Nephron progenitor cell (in vitro differentiated cells): ENCODE measurements at regions not wholly inside any gene's neighbourhood (a gene's known extent, or its start where the extent isn't known, plus 50 kb on each side); places are given as distances from the start of the nearest gene placed in this dataset.

Source experiments
- DNase-seq: peaks from one replicate; pipeline ENCODE4 v3.0.0; 2021
- H3K27ac Mint-ChIP-seq: 2 replicates; pipeline ENCODE4 v1.8.0; 2021; ENCODE audit warnings: mild to moderate bottlenecking, moderate library complexity, mixed read lengths
- H3K27me3 Mint-ChIP-seq: 2 replicates; pipeline ENCODE4 v1.8.0; 2021; ENCODE audit warnings: mild to moderate bottlenecking, low read depth, mixed read lengths; ENCODE audit not compliant: poor library complexity
- H3K36me3 Mint-ChIP-seq: 2 replicates; pipeline ENCODE4 v1.8.0; 2021; ENCODE audit warnings: low read depth, mixed read lengths
- H3K4me1 Mint-ChIP-seq: 2 replicates; pipeline ENCODE4 v1.8.0; 2021; ENCODE audit warnings: mixed read lengths
- H3K4me3 Mint-ChIP-seq: 2 replicates; pipeline ENCODE4 v1.8.0; 2021; ENCODE audit warnings: mild to moderate bottlenecking, moderate library complexity, mixed read lengths
- H3K9me3 Mint-ChIP-seq: 2 replicates; pipeline ENCODE4 v1.8.0; 2021; ENCODE audit warnings: mild to moderate bottlenecking, moderate library complexity, mixed read lengths
- CTCF ChIP-seq: fragments of 200-600 bp; sonication (generic); IDR thresholded peaks from 2 replicates; pipeline ENCODE4 v1.5.0; 2021; ENCODE audit warnings: antibody characterized with exemption

- no peak for DNase-seq
- H3K9me3 Mint-ChIP-seq = no peaks in the 10 kb centered on the region
- TF ChIP-seq CTCF = no peak
- H3K4me1 Mint-ChIP-seq = peaks cover 2% of the 10 kb centered on the region
- no peaks in the 10 kb centered on the region for H3K36me3 Mint-ChIP-seq
- H3K4me3 Mint-ChIP-seq = no peak overlapping the region
- no peak overlapping the region for H3K27ac Mint-ChIP-seq
- peaks cover 12% of the 10 kb centered on the region for H3K27me3 Mint-ChIP-seq
Observed at GRCh38 chr15:70281261-70281810, 183.6 kb upstream of the TLE3 start.

GRCh38 chr15:70280781-70281180, 183.1 kb upstream of the TLE3 start:
- H3K36me3 Mint-ChIP-seq = no peaks in the 10 kb centered on the region
- DNase-seq = no peak
- peaks cover 11% of the 10 kb centered on the region for H3K27me3 Mint-ChIP-seq
- H3K4me1 Mint-ChIP-seq = no peaks in the 10 kb centered on the region
- no peaks in the 10 kb centered on the region for H3K9me3 Mint-ChIP-seq
- H3K4me3 Mint-ChIP-seq = no peak overlapping the region
- no peak overlapping the region for H3K27ac Mint-ChIP-seq
- TF ChIP-seq CTCF = no peak

GRCh38 chr15:70279096-70279495, 181.4 kb upstream of the TLE3 start:
- no peak for TF ChIP-seq CTCF
- no peaks in the 10 kb centered on the region for H3K36me3 Mint-ChIP-seq
- H3K27me3 Mint-ChIP-seq = peaks cover 8% of the 10 kb centered on the region
- no peak overlapping the region for H3K4me3 Mint-ChIP-seq
- no peak for DNase-seq
- H3K4me1 Mint-ChIP-seq = no peaks in the 10 kb centered on the region
- H3K27ac Mint-ChIP-seq = no peak overlapping the region
- no peaks in the 10 kb centered on the region for H3K9me3 Mint-ChIP-seq

GRCh38 chr15:70278644-70279043, 180.9 kb upstream of the TLE3 start:
- H3K4me1 Mint-ChIP-seq = no peaks in the 10 kb centered on the region
- no peak for DNase-seq
- H3K9me3 Mint-ChIP-seq = no peaks in the 10 kb centered on the region
- no peak for TF ChIP-seq CTCF
- H3K27me3 Mint-ChIP-seq = peaks cover 8% of the 10 kb centered on the region
- no peaks in the 10 kb centered on the region for H3K36me3 Mint-ChIP-seq
- H3K27ac Mint-ChIP-seq = no peak overlapping the region
- no peak overlapping the region for H3K4me3 Mint-ChIP-seq

GRCh38 chr15:70277556-70277955, 179.8 kb upstream of the TLE3 start:
- Mint-ChIP-seq H3K27ac (no peak overlapping the region), H3K27me3 (peaks cover 13% of the 10 kb centered on the region), H3K4me3 (no peak overlapping the region), H3K9me3 (no peaks in the 10 kb centered on the region), H3K36me3 (no peaks in the 10 kb centered on the region), H3K4me1 (peaks cover 5% of the 10 kb centered on the region)
- no peak for DNase-seq
- no peak for TF ChIP-seq CTCF

- Mint-ChIP-seq H3K9me3 (no peaks in the 10 kb centered on the region), H3K4me3 (no peak overlapping the region), H3K27ac (no peak overlapping the region), H3K36me3 (no peaks in the 10 kb centered on the region), H3K4me1 (peaks cover 14% of the 10 kb centered on the region), H3K27me3 (peaks cover 23% of the 10 kb centered on the region)
- no peak for DNase-seq
- no peak for TF ChIP-seq CTCF
Observed at GRCh38 chr15:70276401-70276800, 178.7 kb upstream of the TLE3 start.
